C4-2B (cell line): ENCODE measurements at regions not wholly inside any gene's neighbourhood (a gene's known extent, or its start where the extent isn't known, plus 50 kb on each side); places are given as distances from the start of the nearest gene placed in this dataset.

Experiments
- H3K27ac ChIP-seq: fragments of 450-650 bp; 2 replicates; pipeline ENCODE4 v1.5.1; 2017
- CTCF ChIP-seq: fragments of 450-650 bp; conservative IDR thresholded peaks from 2 replicates; pipeline ENCODE4 v1.5.1; 2017; ENCODE audit warnings: mild to moderate bottlenecking
- ZFX ChIP-seq: fragments of 450-650 bp; IDR thresholded peaks from 2 replicates; pipeline ENCODE4 v1.6.1; 2017

- TF ChIP-seq ZFX (no peak), CTCF (no peak)
- H3K27ac ChIP-seq, result no peak overlapping the region
Observed at GRCh38 chr5:61617995-61618525, 286.0 kb downstream of the ZSWIM6 start.

- TF ChIP-seq CTCF, result no peak
- TF ChIP-seq ZFX, result no peak
- no peak overlapping the region for H3K27ac ChIP-seq
Observed at GRCh38 chr5:61618577-61618976, 286.5 kb downstream of the ZSWIM6 start.

- TF ChIP-seq CTCF (no peak), ZFX (no peak)
- no peak overlapping the region for H3K27ac ChIP-seq
Observed at GRCh38 chr5:61619289-61619688, 287.2 kb downstream of the ZSWIM6 start.

- TF ChIP-seq CTCF, result no peak
- no peak for TF ChIP-seq ZFX
- H3K27ac ChIP-seq, result peak overlapping the region; percentile 46; the same call in 1 of the 2 replicates
Observed at GRCh38 chr5:61619777-61620518, 287.9 kb downstream of the ZSWIM6 start.

- H3K27ac ChIP-seq, result peak overlapping the region; percentile 46
- TF ChIP-seq ZFX (no peak), CTCF (no peak)
Observed at GRCh38 chr5:61620699-61621182, 288.7 kb downstream of the ZSWIM6 start.

- H3K27ac ChIP-seq, result peak overlapping the region; percentile 46
- TF ChIP-seq ZFX (no peak), CTCF (no peak)
Observed at GRCh38 chr5:61621202-61621650, 289.2 kb downstream of the ZSWIM6 start.

GRCh38 chr5:61622156-61622555, 290.1 kb downstream of the ZSWIM6 start:
- TF ChIP-seq CTCF (no peak), ZFX (no peak)
- H3K27ac ChIP-seq, result no peak overlapping the region
